ENCODE measurements at regions not wholly inside any gene's neighbourhood (a gene's known extent, or its start where the extent isn't known, plus 50 kb on each side); places are given as distances from the start of the nearest gene placed in this dataset.

DNA sequence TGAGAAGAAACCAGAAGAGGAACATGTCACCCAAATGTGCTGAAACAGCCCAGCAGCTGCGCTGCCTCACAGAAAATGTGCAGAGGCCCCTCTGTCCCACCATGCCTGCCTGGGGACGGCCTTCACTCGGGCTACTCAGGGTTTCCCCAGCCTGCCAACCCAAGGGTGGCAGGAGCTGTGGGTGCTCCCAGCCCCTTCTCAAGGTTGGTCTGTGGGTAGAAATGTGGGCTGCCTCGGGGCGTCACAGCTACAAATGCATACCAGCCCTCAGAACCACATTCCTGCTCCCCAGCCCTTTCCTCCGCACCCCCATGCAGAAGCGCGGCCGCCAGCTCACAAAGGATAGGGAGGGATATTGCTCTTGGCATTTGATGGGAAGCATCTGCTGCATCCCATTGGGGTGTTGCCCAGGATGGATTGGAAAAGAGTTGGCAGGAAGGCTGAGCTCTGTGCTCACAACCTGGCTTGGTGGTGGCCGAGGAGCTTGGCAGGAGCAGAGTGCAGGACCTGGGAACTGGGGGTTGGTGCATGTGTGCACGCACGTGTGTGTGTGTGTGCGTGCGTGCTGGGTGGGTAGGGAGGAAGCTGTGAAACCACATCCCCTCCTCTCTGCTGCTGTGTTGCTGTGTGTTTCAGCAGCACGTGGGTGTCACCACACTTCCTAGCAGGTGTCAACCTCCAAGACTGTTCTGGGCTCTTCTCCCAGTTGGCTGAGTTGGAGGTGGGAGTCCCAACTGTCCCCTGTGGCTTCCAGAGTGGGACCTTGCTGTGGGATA, 304.4 kb downstream of the SEC14L1 start:
- Histone ChIP-seq H3K27me3 (ENCODE audit: low read depth, low read length) (peaks cover 7% of the 10 kb centered on the region; the same call in 1 of the 2 replicates), H3K9ac (ENCODE audit: low read length) (peak overlapping the region; percentile 1; the same call in 1 of the 2 replicates), H3K4me3 (ENCODE audit: low read length) (peak overlapping the region; percentile 4; the same call in 1 of the 2 replicates), H3K36me3 (replicated peaks; ENCODE audit: low read depth, low read length) (no peaks in the 10 kb centered on the region), H2AFZ (ENCODE audit: low read depth, low read length) (no peak overlapping the region; the same call in 1 of the 2 replicates), H3K9me3 (ENCODE audit: insufficient read depth, low read length) (peaks cover 32% of the 10 kb centered on the region; the same call in 1 of the 2 replicates), H3K79me2 (ENCODE audit: low read length) (no peaks in the 10 kb centered on the region), H4K20me1 (ENCODE audit: insufficient read depth, low read length) (no peaks in the 10 kb centered on the region), H3K4me1 (ENCODE audit: low read length) (peaks cover 38% of the 10 kb centered on the region), H3K27ac (ENCODE audit: low read length) (no peak overlapping the region), H3K4me2 (ENCODE audit: low read length) (peak overlapping the region; percentile 40)
- TF ChIP-seq, protein P1, sequence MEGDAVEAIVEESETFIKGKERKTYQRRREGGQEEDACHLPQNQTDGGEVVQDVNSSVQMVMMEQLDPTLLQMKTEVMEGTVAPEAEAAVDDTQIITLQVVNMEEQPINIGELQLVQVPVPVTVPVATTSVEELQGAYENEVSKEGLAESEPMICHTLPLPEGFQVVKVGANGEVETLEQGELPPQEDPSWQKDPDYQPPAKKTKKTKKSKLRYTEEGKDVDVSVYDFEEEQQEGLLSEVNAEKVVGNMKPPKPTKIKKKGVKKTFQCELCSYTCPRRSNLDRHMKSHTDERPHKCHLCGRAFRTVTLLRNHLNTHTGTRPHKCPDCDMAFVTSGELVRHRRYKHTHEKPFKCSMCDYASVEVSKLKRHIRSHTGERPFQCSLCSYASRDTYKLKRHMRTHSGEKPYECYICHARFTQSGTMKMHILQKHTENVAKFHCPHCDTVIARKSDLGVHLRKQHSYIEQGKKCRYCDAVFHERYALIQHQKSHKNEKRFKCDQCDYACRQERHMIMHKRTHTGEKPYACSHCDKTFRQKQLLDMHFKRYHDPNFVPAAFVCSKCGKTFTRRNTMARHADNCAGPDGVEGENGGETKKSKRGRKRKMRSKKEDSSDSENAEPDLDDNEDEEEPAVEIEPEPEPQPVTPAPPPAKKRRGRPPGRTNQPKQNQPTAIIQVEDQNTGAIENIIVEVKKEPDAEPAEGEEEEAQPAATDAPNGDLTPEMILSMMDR (IDR thresholded peaks at IDR 0.05; ENCODE audit: low read depth, low read length): no peak
- TF ChIP-seq EZH2phosphoT487 (IDR thresholded peaks at IDR 0.05; ENCODE audit: low read depth): no peak

DNA sequence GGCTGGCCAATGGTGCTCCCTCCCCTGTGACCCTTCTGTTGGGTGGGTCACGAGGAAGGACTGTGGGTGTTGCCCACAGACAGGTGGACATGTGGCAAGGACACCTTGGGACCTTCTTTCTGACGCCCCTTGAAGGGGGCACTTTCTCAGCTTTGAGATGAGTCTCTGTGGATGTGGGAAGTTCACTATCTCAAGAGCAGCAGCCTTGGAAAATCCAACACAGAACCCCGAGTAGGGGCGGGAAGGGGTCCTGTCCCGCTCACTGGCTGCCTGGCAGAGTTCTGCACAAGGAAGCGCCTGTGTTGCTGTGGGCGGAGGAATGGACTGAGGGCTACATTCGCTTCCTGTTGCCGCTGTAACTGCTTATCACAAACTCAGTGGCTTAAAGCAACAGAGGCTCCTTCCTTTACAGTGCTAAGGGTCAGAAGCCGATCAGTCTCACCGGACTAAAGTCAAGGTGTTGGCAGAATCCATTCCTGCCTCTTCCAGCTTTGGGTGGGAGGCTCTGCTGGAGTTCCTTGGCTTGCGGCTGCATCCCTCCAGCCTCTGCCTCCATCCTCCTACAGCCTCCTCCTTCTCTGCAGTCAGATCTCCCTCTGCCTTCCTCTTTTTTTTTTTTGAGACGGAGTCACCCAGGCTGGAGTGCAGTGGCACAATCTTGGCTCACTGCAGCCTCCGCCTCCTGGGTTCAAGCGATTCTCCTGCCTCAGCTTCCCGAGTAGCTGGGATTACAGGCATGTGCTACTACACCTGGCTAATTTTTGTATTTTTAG, 305.2 kb downstream of the SEC14L1 start:
- no peaks in the 10 kb centered on the region for H3K36me3 ChIP-seq (replicated peaks; ENCODE audit: low read depth, low read length)
- no peaks in the 10 kb centered on the region for H4K20me1 ChIP-seq (ENCODE audit: insufficient read depth, low read length)
- H3K27me3 ChIP-seq (ENCODE audit: low read depth, low read length): peaks cover 7% of the 10 kb centered on the region; the same call in 1 of the 2 replicates
- no peak overlapping the region for H3K27ac ChIP-seq (ENCODE audit: low read length)
- TF ChIP-seq, protein P1 (IDR thresholded peaks at IDR 0.05; ENCODE audit: low read depth, low read length): no peak
- TF ChIP-seq EZH2phosphoT487 (IDR thresholded peaks at IDR 0.05; ENCODE audit: low read depth): no peak
- H3K79me2 ChIP-seq (ENCODE audit: low read length): no peaks in the 10 kb centered on the region
- H3K9me3 ChIP-seq (ENCODE audit: insufficient read depth, low read length): peaks cover 24% of the 10 kb centered on the region; the same call in 1 of the 2 replicates
- H3K4me2 ChIP-seq (ENCODE audit: low read length): peak overlapping the region; percentile 40
- H2AFZ ChIP-seq (ENCODE audit: low read depth, low read length): no peak overlapping the region
- H3K4me3 ChIP-seq (ENCODE audit: low read length): no peak overlapping the region
- peaks cover 36% of the 10 kb centered on the region for H3K4me1 ChIP-seq (ENCODE audit: low read length)
- H3K9ac ChIP-seq (ENCODE audit: low read length): no peak overlapping the region

DNA sequence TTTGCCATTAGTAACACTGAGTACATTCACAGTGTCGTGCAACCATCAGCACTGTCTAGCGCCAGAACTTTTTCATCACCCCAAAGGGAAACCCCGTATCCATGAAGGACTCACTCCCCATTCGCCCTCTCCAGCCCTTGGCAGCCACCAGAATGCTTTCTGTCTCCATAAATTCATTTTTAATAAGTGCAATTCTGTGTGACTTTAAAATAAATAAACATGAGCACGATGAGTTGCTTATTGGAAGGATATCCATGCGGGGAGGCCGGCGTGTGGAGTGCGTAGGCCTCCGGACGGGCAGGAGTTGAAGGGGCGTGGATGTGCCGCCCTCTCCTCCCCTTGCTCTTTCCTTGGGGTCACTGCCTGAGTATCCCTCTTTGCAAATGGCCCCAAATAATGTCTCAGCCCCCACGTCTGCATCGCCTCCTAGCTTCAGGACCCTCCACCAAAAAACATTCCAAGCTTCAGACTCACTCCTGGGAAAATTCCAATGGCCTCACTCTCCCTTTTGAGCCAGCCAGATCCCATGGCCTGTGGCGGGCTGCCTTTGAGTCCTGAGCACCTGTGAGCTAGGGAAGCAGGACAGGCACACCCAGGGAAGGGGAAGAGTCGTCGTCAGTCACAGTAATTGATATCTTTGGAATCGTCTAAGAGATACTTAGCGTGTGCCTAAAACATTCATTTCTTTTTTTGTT, 306.3 kb downstream of the SEC14L1 start:
- TF ChIP-seq, protein P1 (IDR thresholded peaks at IDR 0.05; ENCODE audit: low read depth, low read length): no peak
- TF ChIP-seq EZH2phosphoT487 (IDR thresholded peaks at IDR 0.05; ENCODE audit: low read depth): no peak
- Histone ChIP-seq H3K36me3 (replicated peaks; ENCODE audit: low read depth, low read length) (no peaks in the 10 kb centered on the region), H3K79me2 (ENCODE audit: low read length) (no peaks in the 10 kb centered on the region), H3K4me1 (ENCODE audit: low read length) (peaks cover 24% of the 10 kb centered on the region), H4K20me1 (ENCODE audit: insufficient read depth, low read length) (no peaks in the 10 kb centered on the region), H3K4me2 (ENCODE audit: low read length) (no peak overlapping the region), H3K9me3 (ENCODE audit: insufficient read depth, low read length) (peaks cover 16% of the 10 kb centered on the region; the same call in 1 of the 2 replicates), H3K4me3 (ENCODE audit: low read length) (no peak overlapping the region), H3K27ac (ENCODE audit: low read length) (no peak overlapping the region), H2AFZ (ENCODE audit: low read depth, low read length) (no peak overlapping the region), H3K27me3 (ENCODE audit: low read depth, low read length) (peaks cover 7% of the 10 kb centered on the region; the same call in 1 of the 2 replicates), H3K9ac (ENCODE audit: low read length) (no peak overlapping the region)

All from OCI-LY3 (cell line).